WTC11 (cell line): ENCODE measurements at regions not wholly inside any gene's neighbourhood (a gene's known extent, or its start where the extent isn't known, plus 50 kb on each side); places are given as distances from the start of the nearest gene placed in this dataset.

Experiments
- ATAC-seq: fragments of 200-7000 bp; cut with Tn5 transposase; 2 replicates; pipeline ENCODE4 v1.10.0; 2021; ENCODE audit warnings: mild to moderate bottlenecking, moderate library complexity
- CTCF ChIA-PET: fragments of 300-600 bp; sonication (Branson Sonifier 250); formaldehyde crosslinking; loops from one replicate; lab custom pipeline; 2021; ENCODE audit warnings: antibody characterized with exemption; lab: Charles Lee
- POLR2A ChIA-PET: fragments of 350-600 bp; sonication (Branson Sonifier 250); formaldehyde crosslinking; loops from one replicate; lab custom pipeline; 2021; ENCODE audit warnings: antibody characterized with exemption; lab: Charles Lee
- DNase-seq: peaks from one replicate; pipeline ENCODE4 v3.0.0; 2021; ENCODE audit warnings: low spot score
- H3K27ac Mint-ChIP-seq: 2 replicates; pipeline ENCODE4 v1.8.0; 2021; ENCODE audit warnings: mixed read lengths
- H3K27me3 Mint-ChIP-seq: 2 replicates; pipeline ENCODE4 v1.8.0; 2021; ENCODE audit warnings: low read depth, mild to moderate bottlenecking, moderate library complexity, mixed read lengths
- H3K36me3 Mint-ChIP-seq: 2 replicates; pipeline ENCODE4 v1.8.0; 2021; ENCODE audit warnings: mixed read lengths
- H3K4me1 Mint-ChIP-seq: 2 replicates; pipeline ENCODE4 v1.8.0; 2022; ENCODE audit warnings: mixed read lengths
- H3K4me3 Mint-ChIP-seq: 2 replicates; pipeline ENCODE4 v1.8.0; 2021; ENCODE audit warnings: mild to moderate bottlenecking, moderate library complexity, mixed read lengths
- H3K9me3 Mint-ChIP-seq: 2 replicates; pipeline ENCODE4 v1.8.0; 2021; ENCODE audit warnings: mixed read lengths
- ESRRA ChIP-seq: sonication (generic); formaldehyde crosslinking; IDR thresholded peaks from 2 replicates; pipeline ENCODE4 v1.8.1; 2022; ENCODE audit warnings: mild to moderate bottlenecking, missing genetic modification reagents, borderline replicate concordance
- GABPB1 ChIP-seq: sonication (generic); formaldehyde crosslinking; IDR thresholded peaks from 2 replicates; pipeline ENCODE4 v1.8.1; 2023; ENCODE audit warnings: mild to moderate bottlenecking, missing genetic modification reagents
- GTF2I ChIP-seq: fragments of 250-450 bp; sonication (Bioruptor Pico); conservative IDR thresholded peaks from 2 replicates; pipeline ENCODE4 v1.4.0; 2021; ENCODE audit warnings: mild to moderate bottlenecking
- HMGA2 ChIP-seq: fragments of 250-450 bp; sonication (Bioruptor Pico); IDR thresholded peaks from 2 replicates; pipeline ENCODE4 v1.4.0; 2021; ENCODE audit warnings: mild to moderate bottlenecking, moderate library complexity
- MYBL2 ChIP-seq: sonication (generic); formaldehyde crosslinking; IDR thresholded peaks from 2 replicates; pipeline ENCODE4 v1.8.1; 2023; ENCODE audit warnings: mild to moderate bottlenecking, moderate library complexity, missing genetic modification reagents
- NFATC4 ChIP-seq: fragments of 250-450 bp; sonication (Bioruptor Pico); IDR thresholded peaks from 2 replicates; pipeline ENCODE4 v1.9.0; 2021; ENCODE audit warnings: mild to moderate bottlenecking
- NR3C1 ChIP-seq: sonication (generic); formaldehyde crosslinking; conservative IDR thresholded peaks from 2 replicates; pipeline ENCODE4 v1.8.1; 2023; ENCODE audit warnings: low read depth, mild to moderate bottlenecking, missing genetic modification reagents
- PRRX2 ChIP-seq: fragments of 250-450 bp; sonication (Bioruptor Pico); IDR thresholded peaks from 2 replicates; pipeline ENCODE4 v1.8.0; 2021; ENCODE audit warnings: mild to moderate bottlenecking
- SMAD4 ChIP-seq: sonication (generic); formaldehyde crosslinking; IDR thresholded peaks from 2 replicates; pipeline ENCODE4 v1.8.0; 2022; ENCODE audit warnings: mild to moderate bottlenecking, missing genetic modification reagents
- TEAD1 ChIP-seq: sonication (generic); formaldehyde crosslinking; IDR thresholded peaks from 2 replicates; pipeline ENCODE4 v1.8.0; 2022; ENCODE audit warnings: mild to moderate bottlenecking, missing genetic modification reagents
- ZNF232 ChIP-seq: sonication (generic); formaldehyde crosslinking; IDR thresholded peaks from 2 replicates; pipeline ENCODE4 v1.8.0; 2022; ENCODE audit warnings: mild to moderate bottlenecking, missing genetic modification reagents
- ZNF263 ChIP-seq: sonication (generic); formaldehyde crosslinking; IDR thresholded peaks from 2 replicates; pipeline ENCODE4 v1.8.1; 2022; ENCODE audit warnings: low read depth, mild to moderate bottlenecking, moderate library complexity, missing genetic modification reagents
- ZNF396 ChIP-seq: fragments of 250-450 bp; sonication (Bioruptor Pico); IDR thresholded peaks from 2 replicates; pipeline ENCODE4 v1.8.0; 2021; ENCODE audit warnings: mild to moderate bottlenecking, moderate library complexity, borderline replicate concordance
- ZNF416 ChIP-seq: fragments of 250-450 bp; sonication (Bioruptor Pico); IDR thresholded peaks from 2 replicates; pipeline ENCODE4 v1.9.0; 2021; ENCODE audit warnings: mild to moderate bottlenecking, inconsistent platforms
- TF ChIP-seq, protein P1 (sequence below): sonication (generic); formaldehyde crosslinking; IDR thresholded peaks from 2 replicates; pipeline ENCODE4 v1.8.0; 2022; ENCODE audit warnings: mild to moderate bottlenecking, missing genetic modification reagents
- TF ChIP-seq, protein P2 (sequence below): sonication (generic); formaldehyde crosslinking; IDR thresholded peaks from 2 replicates; pipeline ENCODE4 v1.8.0; 2022; ENCODE audit warnings: mild to moderate bottlenecking, missing genetic modification reagents
- TF ChIP-seq, protein P3 (sequence below): fragments of 250-450 bp; sonication (Bioruptor Pico); IDR thresholded peaks from 2 replicates; pipeline ENCODE4 v1.9.0; 2021; ENCODE audit warnings: moderate library complexity, mild to moderate bottlenecking, inconsistent platforms, borderline replicate concordance
- TF ChIP-seq, protein P4 (sequence below): fragments of 250-450 bp; sonication (Bioruptor Pico); conservative IDR thresholded peaks from 2 replicates; pipeline ENCODE4 v1.9.0; 2021; ENCODE audit warnings: mild to moderate bottlenecking
- TF ChIP-seq, protein P5 (sequence below): sonication (generic); formaldehyde crosslinking; IDR thresholded peaks from 2 replicates; pipeline ENCODE4 v1.8.1; 2022; ENCODE audit warnings: low read depth, missing genetic modification reagents, borderline replicate concordance
- TF ChIP-seq, protein P6 (sequence below): fragments of 250-450 bp; sonication (Bioruptor Pico); IDR thresholded peaks from 2 replicates; pipeline ENCODE4 v1.9.0; 2021; ENCODE audit warnings: mild to moderate bottlenecking, borderline replicate concordance
- TF ChIP-seq, protein P7 (sequence below): sonication (generic); formaldehyde crosslinking; IDR thresholded peaks from 2 replicates; pipeline ENCODE4 v1.8.0; 2022; ENCODE audit warnings: mild to moderate bottlenecking, missing genetic modification reagents

DNA sequence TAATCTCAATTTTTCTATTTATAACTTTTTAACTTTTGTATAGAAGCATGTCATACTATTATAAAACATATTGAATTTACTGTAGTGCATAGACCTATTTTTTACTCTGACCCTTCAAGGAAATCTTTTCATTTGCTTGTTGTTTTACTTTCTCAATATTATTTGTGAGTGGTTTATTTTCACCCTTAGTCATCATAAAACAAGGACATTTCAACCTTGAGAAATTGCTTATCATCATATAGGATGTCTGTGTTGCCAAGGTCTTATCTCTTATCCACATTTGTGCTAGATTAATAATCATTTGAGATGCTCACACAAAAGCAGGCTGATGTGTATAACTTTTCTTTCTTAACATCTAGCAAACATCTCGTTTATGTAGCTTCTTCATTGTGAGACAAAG, 408.6 kb upstream of the PABPC4L start (continued):
- TF ChIP-seq, protein P1, sequence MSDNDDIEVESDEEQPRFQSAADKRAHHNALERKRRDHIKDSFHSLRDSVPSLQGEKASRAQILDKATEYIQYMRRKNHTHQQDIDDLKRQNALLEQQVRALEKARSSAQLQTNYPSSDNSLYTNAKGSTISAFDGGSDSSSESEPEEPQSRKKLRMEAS (CRISPR knock-in tag) = no peak
- no peak for TF ChIP-seq GABPB1 (CRISPR knock-in tag)

DNA sequence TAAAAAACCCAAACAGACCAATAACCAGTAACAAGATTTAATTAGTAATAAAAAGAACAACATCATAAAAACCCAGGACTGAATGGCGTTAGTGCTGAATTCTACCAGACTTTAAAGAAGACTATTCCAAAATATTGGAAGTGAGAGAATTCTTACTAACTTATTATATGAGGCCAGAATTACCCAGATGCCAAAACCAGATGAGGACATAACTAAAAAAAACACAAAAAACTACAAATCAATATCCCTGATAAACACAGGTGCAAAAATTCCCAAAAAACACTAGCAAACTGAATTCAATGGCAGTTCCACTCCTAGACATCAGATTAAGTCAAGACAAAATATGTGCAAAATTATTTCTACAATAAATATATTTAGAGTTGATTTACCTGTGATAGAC, 400.1 kb upstream of the PABPC4L start:
- ChIA-PET CTCF (interaction anchor here (0.6 kb wide), 1 partner anchor 17 kb away, joined by 3 read pairs; no protein-coding TSS in a partner anchor), POLR2A (no interaction called here)
- Mint-ChIP-seq H3K27me3 (no peaks in the 10 kb centered on the region), H3K36me3 (peaks cover 8% of the 10 kb centered on the region), H3K9me3 (peaks cover 25% of the 10 kb centered on the region), H3K4me3 (no peak overlapping the region), H3K27ac (no peak overlapping the region), H3K4me1 (0 out of 2 replicates have a peak, but pooled peaks cover 3% of the 10 kb centered on the region)
- no peak for DNase-seq
- no peak for TF ChIP-seq GTF2I
- TF ChIP-seq SMAD4 (CRISPR knock-in tag) = no peak
- TF ChIP-seq, protein P2, sequence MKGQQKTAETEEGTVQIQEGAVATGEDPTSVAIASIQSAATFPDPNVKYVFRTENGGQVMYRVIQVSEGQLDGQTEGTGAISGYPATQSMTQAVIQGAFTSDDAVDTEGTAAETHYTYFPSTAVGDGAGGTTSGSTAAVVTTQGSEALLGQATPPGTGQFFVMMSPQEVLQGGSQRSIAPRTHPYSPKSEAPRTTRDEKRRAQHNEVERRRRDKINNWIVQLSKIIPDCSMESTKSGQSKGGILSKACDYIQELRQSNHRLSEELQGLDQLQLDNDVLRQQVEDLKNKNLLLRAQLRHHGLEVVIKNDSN (CRISPR knock-in tag) = no peak
- TF ChIP-seq, protein P3, sequence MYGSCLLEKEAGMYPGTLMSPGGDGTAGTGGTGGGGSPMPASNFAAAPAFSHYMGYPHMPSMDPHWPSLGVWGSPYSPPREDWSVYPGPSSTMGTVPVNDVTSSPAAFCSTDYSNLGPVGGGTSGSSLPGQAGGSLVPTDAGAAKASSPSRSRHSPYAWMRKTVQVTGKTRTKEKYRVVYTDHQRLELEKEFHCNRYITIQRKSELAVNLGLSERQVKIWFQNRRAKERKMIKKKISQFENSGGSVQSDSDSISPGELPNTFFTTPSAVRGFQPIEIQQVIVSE = no peak
- TF ChIP-seq GABPB1 (CRISPR knock-in tag) = no peak
- no peak for TF ChIP-seq NR3C1 (CRISPR knock-in tag)
- TF ChIP-seq ZNF416 (CRISPR knock-in tag) = no peak
- TF ChIP-seq PRRX2 = no peak
- TF ChIP-seq, protein P4, sequence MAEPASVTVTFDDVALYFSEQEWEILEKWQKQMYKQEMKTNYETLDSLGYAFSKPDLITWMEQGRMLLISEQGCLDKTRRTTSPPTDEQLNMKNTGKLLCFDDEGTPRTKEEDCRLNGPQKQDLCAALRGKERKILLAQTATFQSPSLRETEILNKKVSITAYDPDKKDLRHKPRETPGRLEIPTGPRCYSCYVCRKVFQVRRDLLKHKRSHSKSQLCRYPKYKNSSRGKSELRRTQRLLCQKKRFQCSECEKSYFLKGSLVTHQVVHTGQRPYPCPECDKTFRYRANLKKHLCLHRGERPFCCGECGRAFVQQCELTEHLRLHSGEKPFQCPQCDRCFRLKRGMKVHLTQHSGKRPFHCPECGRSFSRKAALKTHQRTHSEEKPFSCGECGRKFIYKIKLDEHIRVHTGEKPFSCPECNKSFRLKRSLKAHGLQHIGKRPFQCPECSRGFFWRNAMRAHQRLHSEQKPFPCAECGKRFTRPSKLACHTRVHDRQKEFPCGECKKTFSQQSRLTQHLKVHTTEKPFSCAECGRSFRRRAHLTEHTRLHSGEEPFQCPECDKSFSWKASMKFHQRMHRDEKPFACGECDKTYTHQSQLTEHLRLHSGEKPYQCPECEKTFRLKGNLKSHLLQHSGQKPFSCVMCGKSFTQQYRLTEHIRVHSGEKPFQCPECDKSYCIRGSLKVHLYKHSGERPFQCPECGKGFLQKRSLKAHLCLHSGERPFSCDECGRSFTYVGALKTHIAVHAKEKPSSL (CRISPR knock-in tag) = no peak
- no peak for TF ChIP-seq MYBL2 (CRISPR knock-in tag)
- no peak for TF ChIP-seq NFATC4
- no peak for TF ChIP-seq ZNF396 (CRISPR knock-in tag)
- no peak for TF ChIP-seq ZNF232 (CRISPR knock-in tag)
- TF ChIP-seq TEAD1 (CRISPR knock-in tag) = no peak
- no peak for TF ChIP-seq HMGA2 (CRISPR knock-in tag)
- TF ChIP-seq, protein P5, sequence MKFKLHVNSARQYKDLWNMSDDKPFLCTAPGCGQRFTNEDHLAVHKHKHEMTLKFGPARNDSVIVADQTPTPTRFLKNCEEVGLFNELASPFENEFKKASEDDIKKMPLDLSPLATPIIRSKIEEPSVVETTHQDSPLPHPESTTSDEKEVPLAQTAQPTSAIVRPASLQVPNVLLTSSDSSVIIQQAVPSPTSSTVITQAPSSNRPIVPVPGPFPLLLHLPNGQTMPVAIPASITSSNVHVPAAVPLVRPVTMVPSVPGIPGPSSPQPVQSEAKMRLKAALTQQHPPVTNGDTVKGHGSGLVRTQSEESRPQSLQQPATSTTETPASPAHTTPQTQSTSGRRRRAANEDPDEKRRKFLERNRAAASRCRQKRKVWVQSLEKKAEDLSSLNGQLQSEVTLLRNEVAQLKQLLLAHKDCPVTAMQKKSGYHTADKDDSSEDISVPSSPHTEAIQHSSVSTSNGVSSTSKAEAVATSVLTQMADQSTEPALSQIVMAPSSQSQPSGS (CRISPR knock-in tag) = no peak
- no peak for ATAC-seq

DNA sequence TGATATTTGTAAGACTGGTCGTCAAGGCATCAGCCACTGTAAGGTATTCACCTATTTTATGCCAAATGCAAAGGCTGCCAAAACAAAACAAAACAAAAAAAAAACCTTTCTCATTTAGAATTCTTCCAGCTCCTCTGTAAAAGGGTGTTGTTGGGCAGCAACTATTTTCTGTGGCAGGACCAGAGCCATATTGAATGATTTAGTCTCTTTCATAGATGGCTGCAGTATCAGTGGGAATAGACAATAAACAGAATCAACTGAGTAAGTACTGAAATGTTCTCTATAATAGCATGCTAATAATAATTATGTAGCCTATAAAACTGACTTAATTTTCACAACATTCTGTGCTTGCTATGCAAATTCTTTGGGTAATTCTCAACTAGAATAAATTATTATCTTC, 389.7 kb upstream of the PABPC4L start:
- Mint-ChIP-seq H3K9me3 (peaks cover 7% of the 10 kb centered on the region), H3K36me3 (peaks cover 3% of the 10 kb centered on the region; the same call in 1 of the 2 replicates), H3K4me1 (0 out of 2 replicates have a peak, but pooled peaks cover 3% of the 10 kb centered on the region), H3K27me3 (no peaks in the 10 kb centered on the region), H3K27ac (0 out of 2 replicates have a peak overlapping the region, but pooled peaks have one; percentile 12), H3K4me3 (no peak overlapping the region)
- no peak for DNase-seq
- ATAC-seq = no peak
- CTCF ChIA-PET = no interaction called here
- POLR2A ChIA-PET = no interaction called here
- TF ChIP-seq, protein P6, sequence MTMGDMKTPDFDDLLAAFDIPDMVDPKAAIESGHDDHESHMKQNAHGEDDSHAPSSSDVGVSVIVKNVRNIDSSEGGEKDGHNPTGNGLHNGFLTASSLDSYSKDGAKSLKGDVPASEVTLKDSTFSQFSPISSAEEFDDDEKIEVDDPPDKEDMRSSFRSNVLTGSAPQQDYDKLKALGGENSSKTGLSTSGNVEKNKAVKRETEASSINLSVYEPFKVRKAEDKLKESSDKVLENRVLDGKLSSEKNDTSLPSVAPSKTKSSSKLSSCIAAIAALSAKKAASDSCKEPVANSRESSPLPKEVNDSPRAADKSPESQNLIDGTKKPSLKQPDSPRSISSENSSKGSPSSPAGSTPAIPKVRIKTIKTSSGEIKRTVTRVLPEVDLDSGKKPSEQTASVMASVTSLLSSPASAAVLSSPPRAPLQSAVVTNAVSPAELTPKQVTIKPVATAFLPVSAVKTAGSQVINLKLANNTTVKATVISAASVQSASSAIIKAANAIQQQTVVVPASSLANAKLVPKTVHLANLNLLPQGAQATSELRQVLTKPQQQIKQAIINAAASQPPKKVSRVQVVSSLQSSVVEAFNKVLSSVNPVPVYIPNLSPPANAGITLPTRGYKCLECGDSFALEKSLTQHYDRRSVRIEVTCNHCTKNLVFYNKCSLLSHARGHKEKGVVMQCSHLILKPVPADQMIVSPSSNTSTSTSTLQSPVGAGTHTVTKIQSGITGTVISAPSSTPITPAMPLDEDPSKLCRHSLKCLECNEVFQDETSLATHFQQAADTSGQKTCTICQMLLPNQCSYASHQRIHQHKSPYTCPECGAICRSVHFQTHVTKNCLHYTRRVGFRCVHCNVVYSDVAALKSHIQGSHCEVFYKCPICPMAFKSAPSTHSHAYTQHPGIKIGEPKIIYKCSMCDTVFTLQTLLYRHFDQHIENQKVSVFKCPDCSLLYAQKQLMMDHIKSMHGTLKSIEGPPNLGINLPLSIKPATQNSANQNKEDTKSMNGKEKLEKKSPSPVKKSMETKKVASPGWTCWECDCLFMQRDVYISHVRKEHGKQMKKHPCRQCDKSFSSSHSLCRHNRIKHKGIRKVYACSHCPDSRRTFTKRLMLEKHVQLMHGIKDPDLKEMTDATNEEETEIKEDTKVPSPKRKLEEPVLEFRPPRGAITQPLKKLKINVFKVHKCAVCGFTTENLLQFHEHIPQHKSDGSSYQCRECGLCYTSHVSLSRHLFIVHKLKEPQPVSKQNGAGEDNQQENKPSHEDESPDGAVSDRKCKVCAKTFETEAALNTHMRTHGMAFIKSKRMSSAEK (CRISPR knock-in tag) = no peak
- TF ChIP-seq, protein P4 (CRISPR knock-in tag) = no peak
- no peak for TF ChIP-seq HMGA2 (CRISPR knock-in tag)
- no peak for TF ChIP-seq ESRRA (CRISPR knock-in tag)
- TF ChIP-seq ZNF263 (CRISPR knock-in tag) = no peak
- TF ChIP-seq, protein P7, sequence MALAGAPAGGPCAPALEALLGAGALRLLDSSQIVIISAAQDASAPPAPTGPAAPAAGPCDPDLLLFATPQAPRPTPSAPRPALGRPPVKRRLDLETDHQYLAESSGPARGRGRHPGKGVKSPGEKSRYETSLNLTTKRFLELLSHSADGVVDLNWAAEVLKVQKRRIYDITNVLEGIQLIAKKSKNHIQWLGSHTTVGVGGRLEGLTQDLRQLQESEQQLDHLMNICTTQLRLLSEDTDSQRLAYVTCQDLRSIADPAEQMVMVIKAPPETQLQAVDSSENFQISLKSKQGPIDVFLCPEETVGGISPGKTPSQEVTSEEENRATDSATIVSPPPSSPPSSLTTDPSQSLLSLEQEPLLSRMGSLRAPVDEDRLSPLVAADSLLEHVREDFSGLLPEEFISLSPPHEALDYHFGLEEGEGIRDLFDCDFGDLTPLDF = no peak
